NK-92 treated with Interleukin-12 subunit alpha and Interleukin-12 subunit beta, amount 100 ng/mL, for 24 hours (cell line): ENCODE measurements at regions not wholly inside any gene's neighbourhood (a gene's known extent, or its start where the extent isn't known, plus 50 kb on each side); places are given as distances from the start of the nearest gene placed in this dataset.

Experiments used
- DNase-seq: peaks from one replicate; lab custom pipeline; 2025; lab: John Stamatoyannopoulos, UW

DNA sequence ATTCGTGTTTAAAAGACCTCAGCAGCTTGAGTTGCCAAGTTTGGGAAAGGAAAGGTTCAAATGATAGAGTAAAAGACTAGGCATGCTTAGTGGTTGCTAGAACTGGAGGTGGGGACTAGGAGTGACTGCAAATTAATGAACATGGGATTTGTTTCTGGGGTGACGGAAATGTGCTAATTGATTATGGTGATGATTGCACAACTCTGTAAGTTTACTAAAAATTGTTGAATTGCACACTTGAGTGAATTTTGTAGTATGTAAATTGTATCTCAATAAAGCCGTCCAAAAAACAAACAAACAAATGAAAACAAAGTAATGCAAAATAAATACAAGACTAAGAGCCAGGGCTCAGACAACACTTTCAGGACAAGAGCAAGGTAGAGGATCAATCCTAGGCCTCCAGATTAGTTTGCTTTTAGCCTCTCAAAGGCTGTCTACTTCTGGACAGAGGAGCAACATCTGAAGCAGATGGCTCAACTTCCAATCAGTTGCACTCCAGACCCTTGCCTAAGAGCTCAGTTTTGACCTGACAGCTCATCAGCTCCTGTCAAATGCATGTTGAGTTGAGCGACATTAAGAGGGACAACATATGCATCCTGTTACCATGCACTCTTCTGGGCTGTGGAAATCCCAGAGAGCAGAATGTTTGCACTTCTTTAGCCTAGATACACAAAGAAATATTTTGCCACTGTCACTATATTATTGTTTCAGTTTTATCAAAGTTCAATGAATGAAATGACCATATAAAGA, 111.2 kb upstream of the ASIC2 start:
- no peak for DNase-seq

GRCh38 chr17:33416131-33416530, 123.0 kb upstream of the ASIC2 start:
- no peak for DNase-seq

DNA sequence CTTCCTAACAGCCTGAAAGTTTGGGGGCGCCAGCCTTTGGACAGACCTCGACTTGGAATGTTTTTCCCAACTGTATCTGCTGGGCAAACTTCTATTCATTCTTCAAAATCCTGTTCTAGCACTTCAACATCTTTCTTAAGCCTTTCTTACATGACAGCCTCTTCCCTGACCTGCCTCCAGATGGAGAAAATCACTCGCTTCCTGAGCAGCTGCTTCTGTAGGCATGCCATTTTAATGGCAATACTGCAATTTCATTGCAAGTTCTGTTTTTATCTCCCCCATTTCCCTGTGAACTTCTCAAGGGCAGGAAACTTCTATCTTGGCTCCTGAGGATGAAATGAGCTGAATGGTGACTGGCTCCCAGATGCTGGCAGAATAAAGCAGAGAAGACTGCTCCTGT, 128.8 kb upstream of the ASIC2 start:
- DNase-seq, result no peak

- DNase-seq, result no peak
These were observed 140.5 kb upstream of the ASIC2 start for GRCh38 chr17:33433581-33433980.

DNA sequence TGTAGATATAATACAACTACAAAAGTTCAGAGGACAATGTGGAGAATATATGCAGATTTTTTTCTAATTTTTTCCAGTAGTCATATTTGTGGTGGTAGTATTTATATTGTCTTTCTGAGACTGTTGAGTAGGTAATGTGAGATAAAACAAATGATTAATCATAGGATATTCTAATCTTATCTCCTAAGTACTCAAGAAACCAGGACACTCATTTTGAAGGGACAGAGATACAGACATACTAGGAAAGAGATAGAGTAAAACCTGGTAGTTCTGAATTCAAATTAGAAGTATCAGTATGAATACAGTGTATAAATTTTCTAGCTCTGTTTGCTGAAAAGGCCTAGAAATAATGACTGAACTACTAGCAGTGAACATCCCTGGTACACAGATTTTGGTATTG, 141.7 kb upstream of the ASIC2 start:
- DNase-seq, result no peak

DNA sequence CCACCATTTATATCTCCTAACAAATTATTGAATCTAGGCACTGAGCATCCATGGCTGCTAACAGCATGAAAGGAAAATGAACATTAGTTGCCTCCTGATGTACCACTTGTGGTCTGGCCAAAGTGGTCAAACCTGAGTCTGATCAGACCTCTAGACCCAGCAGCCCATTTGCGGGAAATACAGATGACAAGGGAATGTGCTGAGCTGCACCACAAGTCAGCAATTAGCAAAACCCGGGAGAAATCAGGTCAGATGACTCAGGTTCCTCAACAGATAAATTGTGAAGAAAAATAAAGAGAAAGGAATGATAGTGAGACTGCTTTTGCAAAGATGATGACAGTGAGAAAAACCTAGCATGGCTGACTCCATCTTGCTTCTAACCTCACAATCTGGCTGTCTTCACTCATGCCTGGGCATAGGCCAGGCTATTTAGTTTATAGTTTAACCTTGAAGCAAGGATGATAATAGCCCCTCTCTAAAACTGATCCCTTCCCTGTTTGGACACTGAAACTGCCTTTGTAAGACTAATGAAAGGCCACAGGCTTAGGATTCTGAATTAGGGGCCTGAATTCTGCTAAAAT, 142.7 kb upstream of the ASIC2 start:
- no peak for DNase-seq

DNA sequence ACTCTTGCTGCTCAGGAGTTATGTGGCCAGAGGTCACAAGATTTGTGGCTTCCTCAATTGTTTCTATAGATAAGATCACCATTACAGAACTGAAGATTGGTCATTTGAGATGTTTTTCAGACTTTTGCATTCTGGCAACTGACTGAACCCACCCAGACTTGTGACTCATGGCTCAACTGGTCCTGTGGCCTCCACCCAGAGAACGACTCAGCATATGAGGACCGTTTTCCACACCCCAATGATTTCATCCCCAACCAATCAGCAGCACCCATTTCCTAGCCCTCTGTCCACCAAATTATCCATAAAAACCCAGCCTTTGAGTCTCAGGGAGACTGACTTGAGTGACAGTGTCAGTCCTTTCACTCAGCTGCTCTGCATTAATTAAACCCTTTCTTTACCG, 143.2 kb upstream of the ASIC2 start:
- peak; percentile 7 for DNase-seq

- no peak for DNase-seq
These were observed 145.0 kb upstream of the ASIC2 start for GRCh38 chr17:33438139-33438538.

DNA sequence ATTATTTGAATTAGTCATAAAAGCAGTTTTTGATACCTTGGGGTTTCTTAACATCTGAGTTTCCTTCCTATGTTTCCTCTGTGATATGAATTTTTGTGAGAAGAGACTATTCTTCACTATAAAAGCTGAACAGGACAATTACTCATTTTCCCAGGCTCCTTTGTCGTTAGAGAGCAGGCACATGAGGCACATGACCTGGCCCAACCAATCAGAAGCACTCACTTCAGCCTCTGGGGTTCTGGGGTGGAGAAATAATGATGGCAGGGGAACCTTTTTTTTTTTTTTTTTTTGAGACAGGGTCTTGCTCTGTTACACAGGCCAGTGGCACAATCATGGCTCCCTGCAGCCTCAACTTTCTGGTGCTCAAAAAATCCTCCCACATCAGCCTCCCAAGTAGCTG, 145.5 kb upstream of the ASIC2 start:
- no peak for DNase-seq

GRCh38 chr17:33442320-33442719, 149.2 kb upstream of the ASIC2 start:
- no peak for DNase-seq

DNA sequence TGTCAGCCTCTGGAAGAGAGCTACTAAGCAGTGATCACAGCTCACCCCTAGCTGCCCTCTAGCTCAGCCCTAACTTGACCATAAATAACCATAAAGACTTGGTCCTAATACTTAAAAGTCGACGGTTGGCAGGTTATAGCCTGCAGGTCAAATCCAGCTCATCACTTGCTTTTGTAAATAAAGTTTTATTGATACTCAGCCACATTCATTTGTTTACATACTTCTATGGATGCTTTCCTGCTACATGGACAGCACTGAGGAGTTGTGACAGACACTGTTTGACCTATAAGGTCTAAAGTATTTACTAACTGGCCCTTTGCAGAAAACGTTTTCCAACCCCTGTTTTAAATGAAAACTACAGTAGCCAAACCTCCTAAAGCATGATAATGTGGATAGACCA, 151.6 kb upstream of the ASIC2 start:
- DNase-seq, result no peak

DNA sequence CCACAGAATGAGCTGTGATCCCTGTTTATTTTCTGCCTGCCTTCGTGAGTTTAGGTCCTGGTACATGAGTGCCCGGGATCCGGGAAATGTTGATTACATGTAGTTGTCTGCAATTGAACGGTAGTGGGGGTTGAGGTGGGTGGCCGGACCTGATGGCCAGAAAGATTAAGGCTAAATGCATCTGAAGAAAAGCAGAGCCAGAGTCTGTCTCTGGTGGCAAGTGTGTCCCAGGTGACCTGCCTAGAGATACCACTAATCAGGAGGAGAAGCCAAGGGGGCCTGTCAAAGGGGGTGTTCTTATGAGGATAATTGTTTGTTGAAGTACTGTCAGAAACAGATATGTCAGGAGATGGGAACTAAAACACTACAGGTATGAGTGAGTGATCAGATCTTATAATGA, 154.0 kb upstream of the ASIC2 start:
- DNase-seq, result no peak

GRCh38 chr17:33451221-33451620, 158.1 kb upstream of the ASIC2 start:
- DNase-seq, result no peak

- DNase-seq, result no peak
These were observed 164.4 kb upstream of the ASIC2 start for GRCh38 chr17:33457477-33457876.

DNA sequence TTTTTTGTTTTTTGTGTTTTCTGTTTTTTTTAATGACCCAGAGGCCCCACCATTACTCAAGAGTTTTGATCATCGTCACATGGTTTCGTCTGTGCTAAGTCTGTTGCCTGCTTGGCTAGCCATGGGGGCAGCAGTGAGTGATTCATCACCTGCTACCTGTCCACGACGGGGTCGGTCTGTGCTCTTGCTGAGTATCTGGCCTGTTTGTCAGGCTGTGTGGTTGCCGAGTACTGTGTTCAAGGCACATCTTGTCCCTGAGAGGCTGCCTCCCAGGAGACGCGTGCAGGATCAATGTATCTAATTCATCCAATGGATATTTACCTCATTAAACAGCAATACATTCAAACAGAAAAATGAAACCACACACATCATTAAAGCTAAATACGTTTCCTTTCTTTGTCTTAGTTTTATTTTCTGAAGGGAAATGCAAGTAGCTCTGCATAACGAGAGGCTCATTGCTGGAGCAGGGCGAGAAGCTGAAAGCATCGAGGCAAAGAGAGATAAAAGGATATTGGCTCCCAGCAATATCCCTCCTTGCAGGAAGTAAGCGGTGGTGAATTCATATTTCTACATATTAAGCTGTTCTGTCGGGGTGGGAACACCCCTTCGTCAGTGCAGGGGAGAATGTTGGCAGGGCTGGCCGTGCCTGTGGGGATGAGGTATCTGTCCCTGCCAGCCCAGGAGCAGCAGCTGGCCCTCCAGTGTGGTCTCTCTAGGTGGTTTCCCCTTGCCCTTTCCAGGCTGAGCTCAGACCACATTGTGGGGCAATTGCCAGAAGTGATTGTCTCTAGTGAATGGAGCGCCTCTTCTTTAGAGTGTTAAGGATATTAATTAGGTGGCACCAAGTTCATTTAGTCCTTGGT, 166.2 kb upstream of the ASIC2 start:
- no peak for DNase-seq

DNA sequence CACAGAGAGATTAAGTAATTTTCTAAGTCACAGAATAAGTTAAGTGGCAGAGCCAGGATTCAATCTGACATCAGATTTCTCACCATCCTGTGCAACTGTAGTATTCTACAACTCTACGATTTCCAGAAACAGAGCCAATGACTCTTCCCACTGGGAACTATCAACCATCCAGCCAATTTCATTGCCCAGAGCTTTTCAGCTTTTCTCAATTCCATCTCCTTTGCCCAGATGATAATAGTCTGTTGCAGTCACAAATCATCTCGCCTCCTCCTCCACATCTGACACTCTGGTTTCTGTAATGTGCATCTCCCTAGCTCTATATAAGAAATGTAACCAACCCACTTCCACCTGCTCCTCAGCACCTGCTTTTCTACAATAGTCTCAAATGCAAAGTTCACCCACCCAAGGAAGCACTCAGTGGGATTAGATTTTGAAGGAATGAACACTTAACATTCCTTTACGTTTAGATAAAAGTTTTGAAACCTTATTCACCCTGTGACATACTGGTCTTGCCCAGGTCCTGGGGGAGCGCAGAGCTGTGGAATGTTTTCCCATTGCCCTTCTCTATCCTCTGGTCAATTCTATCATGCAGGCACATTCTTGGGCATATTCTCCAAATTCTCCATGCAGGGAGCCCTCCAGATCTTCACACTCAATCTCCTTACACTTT, 167.8 kb upstream of the ASIC2 start:
- no peak for DNase-seq

DNA sequence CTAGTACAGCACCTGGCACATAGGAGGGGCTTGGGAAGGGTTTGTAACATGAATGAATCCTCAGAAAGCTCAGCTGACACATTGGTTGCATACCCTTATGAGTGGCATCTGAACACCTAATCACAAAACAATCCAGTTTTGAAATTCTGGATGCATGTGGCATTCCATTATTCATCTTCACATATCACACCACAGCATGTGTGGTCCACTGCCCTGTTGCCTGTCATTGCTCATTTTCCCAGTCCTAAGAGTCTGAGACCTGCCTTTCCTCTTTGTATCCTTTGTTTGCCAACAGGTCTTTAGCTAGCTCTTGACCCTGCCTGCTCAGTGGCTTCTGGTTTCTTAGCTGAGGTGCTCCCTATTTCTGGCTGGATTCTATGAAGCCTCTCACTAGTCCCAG, 170.8 kb upstream of the ASIC2 start:
- DNase-seq, result no peak

GRCh38 chr17:33464669-33465280, 171.7 kb upstream of the ASIC2 start:
- DNase-seq, result no peak

DNA sequence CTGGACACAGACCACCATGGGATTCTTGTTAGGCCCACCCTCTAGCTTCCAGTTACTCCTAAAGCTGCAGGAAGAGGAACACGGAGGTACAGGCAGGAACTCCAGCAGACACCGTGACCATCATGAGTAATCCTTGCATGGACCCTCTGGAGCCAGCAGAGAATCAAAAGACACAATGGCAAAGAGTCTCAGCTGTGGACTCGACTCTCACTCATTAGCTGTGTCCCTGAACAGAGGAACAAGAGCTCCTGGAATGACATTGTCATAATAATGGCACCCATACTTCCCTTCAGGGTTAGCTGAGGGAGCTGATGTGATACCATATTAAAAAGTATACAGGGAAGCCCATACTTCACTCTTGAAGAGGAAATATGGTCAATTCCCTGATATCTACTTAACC, 176.3 kb upstream of the ASIC2 start:
- no peak for DNase-seq

DNA sequence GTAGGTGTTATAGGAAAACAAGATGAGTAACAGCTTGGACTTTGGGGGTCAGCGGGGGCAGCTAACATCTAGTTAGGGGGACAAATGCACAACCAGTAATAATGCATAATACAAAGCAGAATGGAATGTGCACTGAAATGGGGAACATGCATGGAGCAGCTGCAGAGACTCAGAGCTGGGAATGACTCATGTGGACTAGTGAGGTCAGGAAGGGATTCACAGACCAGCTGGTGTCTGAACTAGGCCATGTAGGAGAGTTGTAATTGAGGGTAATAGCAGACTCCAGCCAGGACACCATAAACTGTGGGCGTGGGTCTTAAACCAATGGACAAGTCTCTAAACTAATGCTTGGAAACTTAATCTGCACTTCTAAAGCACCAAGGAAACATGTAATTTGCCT, 176.8 kb upstream of the ASIC2 start:
- DNase-seq, result no peak

DNA sequence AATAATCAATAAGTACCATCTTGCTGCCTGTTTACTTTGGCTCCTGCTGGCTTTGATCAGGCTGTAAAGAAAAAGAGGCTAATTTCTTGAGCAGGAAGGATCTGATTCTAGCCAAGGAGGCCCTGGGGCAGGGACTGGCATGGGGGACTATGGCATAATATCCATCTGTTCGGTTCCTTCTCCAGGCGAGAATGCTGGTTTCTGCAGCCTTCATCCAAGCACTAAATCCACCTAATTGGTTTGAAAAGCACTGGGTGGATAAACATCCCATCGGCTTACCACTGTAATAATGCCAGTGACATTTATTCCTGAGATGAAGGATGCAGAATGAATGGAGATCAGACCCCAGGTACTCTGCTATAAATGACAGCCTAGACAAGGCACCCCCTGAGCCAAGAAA, 180.0 kb upstream of the ASIC2 start:
- DNase-seq, result no peak

- DNase-seq, result no peak
These were observed 181.7 kb upstream of the ASIC2 start for GRCh38 chr17:33474789-33475188.
